ENCODE measurements at regions not wholly inside any gene's neighbourhood (a gene's known extent, or its start where the extent isn't known, plus 50 kb on each side); places are given as distances from the start of the nearest gene placed in this dataset.
"Not testable (repeated sequence)": the region's sequence is repeated elsewhere in the genome, so short reads cannot be mapped to it uniquely, and the experiment has no call there.

DNA sequence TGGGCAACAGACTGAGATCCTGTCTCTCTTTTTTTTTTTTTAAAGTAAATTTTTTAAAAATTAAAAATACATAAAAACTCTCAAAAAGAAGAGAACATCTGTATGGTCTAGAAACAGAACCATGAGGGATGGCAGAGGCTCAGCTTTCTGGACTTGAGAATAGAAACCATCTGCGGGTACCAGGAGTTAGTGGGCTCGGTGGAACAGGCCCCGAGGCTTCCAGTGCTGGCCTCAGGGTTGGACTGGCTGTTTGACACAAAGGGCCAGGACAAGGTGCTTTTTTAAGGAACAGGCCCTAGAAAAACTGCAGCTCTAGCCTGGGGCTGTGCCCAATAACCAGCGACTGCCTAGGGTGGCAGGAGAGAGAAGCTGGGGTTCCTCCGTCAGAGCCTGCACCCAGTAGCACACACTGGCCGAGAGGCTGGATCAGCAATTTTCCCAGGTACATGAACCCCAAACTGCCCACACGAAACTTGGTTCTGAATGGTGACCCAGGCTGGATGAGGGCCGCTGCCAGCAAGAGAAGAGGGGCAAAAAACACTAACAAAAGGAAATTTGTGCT, 131.0 kb upstream of the OLIG3 start:
- no peak for DNase-seq

GRCh38 chr6:137625808-137626207, 131.6 kb upstream of the OLIG3 start:
- DNase-seq, result no peak

- no peak for DNase-seq
Measured at GRCh38 chr6:137630666-137631065, 136.5 kb upstream of the OLIG3 start.

- no peak for DNase-seq
Measured at GRCh38 chr6:137631323-137631722, 137.1 kb upstream of the OLIG3 start.

- not testable (repeated sequence) for DNase-seq
Measured at GRCh38 chr6:137634177-137634576, 140.0 kb upstream of the OLIG3 start.

DNA sequence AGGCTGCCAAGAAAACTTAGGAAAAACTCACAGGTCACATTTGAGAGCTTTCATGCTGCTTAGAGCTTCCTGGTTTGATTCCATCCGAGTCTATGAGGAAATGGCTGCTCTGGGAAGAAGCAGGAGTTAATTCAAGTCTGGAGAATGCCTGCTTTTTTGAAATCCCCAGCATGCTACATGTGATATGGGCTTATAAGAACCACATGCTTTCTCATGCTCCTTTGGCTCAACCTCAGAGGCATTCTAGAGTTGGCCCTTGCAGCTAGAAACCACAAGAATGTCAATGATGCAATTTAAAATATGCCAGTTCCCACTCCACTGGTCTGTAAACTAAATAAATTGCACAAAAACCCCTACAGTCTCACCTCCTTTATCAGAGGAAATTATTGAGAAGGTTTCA, 142.9 kb upstream of the OLIG3 start:
- DNase-seq, result no peak

DNA sequence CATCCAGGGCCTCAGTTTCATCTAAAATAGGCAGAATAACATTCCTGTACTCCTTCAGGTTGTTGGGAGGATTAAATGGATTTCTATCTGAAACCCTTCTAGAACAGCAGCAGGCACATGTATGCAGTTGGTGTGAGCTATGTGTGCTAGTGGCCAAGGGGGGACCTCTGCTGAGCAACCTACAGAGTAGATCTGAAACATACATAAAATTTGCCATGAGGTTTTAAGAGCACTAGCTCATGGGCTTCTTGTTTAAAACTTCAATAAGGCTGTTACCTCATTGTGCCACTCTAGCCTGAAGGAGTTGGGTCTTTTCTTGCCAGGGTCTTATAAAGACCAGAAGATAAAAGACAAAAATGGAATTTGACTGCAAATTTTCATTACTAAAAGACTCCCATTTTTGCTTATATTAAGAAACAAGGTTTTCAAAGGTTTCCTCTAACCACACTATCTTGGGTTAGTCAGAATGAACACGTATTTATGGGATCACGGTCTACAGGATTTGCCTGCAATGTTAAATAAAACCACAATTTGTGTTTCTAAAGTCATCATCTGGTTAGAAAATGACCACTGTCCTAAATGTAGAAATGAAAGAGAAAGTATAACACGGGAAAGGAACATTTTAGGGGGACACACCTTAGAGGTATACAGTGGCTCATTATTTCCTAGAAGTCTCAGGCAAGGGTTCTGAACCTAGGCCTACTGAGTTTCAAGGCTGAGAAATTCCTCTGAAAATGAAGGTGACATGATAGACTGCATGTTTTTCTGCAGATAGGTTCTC, 144.9 kb upstream of the OLIG3 start:
- no peak for DNase-seq

- DNase-seq, result no peak
Measured at GRCh38 chr6:137640086-137640485, 145.9 kb upstream of the OLIG3 start.

DNA sequence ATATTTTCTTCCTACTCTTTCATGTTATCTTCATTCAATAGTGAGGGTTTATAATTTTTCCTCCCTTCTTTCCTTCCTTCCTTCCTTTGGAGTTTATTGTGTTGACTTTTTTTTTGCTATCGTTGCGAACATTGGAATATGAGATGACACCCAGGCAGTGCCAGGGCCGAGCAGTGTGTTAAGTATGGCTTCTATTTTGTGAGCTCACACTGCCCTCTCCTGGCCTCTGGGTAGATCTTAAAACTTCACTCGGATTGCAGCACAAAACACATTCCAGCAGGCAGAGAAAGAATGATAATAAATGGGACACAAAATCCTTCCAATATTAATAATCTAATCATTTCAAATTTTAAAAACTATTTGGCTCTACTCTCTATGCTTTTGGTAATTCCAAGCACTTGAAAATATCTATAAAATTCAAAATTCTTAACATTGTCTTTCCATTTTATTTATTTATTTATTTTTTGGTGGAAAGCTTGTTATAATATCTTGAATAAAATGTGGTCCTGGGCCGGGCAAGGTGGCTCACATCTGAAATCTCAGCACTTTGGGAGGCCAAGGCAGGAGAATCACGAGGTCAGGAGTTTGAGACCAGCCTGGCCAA, 147.4 kb upstream of the OLIG3 start:
- peak; percentile 43 to 50 for DNase-seq

DNA sequence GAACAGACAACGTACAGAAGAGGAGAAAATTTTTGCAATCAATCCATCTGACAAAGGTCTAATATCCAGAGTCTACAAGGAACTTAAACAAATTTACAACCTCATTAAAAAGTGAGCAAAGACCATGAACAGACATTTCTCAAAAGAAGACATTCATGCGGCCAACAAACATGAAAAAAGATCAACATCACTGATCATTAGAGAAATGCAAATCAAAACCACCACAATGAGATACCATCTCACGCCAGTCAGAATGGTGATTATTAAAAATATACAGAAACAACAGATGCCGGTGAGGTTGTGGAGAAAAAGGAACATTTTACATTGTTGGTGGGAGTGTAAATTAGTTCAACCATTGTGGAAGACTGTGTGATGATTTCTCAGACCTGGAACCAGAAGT, 149.0 kb upstream of the OLIG3 start:
- not testable (repeated sequence) for DNase-seq

GRCh38 chr6:137643644-137644043, 149.4 kb upstream of the OLIG3 start:
- not testable (repeated sequence) for DNase-seq

DNA sequence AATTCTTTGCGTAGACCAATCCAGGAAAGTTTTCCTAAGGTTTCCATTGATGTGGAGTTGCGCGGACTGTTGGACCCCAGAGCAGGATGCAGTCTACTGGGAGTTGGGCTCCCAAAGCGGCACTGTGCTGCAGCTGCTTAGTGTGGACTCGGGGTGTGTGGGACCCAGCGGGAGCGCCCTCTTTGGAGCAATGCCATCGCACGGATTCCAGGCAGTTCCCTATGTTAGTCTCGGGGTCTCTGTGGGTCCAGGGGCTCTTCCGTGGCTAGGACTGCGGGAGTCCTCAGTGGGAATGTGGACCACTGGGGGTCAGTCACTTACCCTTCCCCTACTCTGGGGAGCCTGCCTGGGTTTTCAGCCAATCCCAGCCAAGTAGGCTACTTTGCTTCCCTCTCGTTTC, 151.7 kb upstream of the OLIG3 start:
- no peak for DNase-seq

GRCh38 chr6:137646484-137646883, 152.3 kb upstream of the OLIG3 start:
- DNase-seq, result no peak

- no peak for DNase-seq
Measured at GRCh38 chr6:137647762-137648447, 153.7 kb upstream of the OLIG3 start.

DNA sequence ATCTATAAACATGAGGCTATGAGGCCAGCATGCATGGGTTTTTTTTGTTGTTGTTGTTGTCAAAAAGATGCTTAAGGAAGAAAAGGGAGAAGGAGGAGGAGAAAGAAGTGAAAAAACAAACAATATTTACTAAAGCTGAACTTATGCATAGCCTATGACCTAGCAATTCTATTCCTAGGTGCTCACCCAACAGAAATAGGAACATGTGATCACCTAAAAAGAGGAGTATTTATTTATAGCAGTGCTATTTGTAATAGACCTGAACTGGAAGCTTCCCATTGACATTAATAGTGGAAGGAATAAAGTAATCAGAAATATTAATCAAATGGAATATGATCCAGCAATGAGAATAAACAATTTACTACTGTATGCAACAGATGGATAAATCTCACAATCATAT, 156.5 kb upstream of the OLIG3 start:
- DNase-seq, result no peak

DNA sequence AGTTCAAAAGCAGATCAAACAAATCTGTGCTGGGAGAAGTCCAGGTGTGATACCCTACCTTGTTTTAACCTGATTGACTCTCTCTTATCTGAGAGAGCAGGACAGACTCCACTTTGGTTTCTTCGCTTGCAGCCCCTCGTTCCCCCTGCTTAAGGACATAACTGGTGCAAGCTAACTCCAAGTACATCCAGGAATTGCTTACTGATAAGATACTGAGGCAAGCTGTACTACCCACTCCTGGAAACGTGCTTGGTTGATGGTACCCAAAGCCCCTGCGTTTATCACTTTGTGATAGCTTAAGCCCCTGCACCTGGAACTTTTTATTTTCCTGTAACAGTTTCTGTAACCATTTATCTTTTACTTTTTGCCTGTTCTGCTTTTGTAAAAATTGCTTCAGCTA, 157.0 kb upstream of the OLIG3 start:
- DNase-seq, result no peak

DNA sequence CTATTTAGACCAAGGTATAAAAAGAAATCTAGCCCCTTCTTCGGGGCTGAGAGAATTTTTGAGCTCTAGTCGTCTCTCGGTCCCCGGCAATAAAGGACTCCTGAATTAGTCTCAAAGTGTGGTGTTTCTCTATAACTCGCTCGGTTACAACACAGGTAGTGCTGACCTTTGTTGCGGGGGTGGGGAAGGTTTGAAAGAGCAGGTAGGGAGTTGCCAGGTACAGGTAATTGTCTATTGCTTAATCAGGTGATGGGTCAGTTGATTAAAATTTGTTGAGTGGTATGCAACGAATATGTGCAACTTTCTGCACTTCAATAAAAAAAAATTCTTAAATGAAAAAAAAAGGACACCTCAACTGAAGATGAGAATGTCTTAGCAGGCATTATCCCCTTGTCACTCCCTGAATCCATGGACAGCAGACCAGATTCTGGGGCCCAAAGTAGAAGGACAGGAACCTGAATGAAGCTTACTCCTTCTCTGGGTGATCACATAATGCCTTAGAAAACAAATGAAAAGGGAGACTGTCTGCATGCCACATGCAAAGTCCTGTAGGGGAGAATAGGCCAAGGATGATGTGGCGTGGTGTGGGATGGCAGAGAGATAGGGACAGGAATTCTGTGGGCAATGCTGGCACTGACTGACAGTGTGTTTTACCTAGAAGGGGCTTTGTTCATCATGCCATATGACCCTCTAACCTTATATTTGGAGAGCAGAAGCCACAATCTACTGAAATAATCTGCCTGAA, 157.6 kb upstream of the OLIG3 start:
- DNase-seq, result no peak

- DNase-seq, result no peak
Measured at GRCh38 chr6:137652961-137653705, 158.9 kb upstream of the OLIG3 start.

- DNase-seq, result no peak
Measured at GRCh38 chr6:137653706-137654059, 159.5 kb upstream of the OLIG3 start.

DNA sequence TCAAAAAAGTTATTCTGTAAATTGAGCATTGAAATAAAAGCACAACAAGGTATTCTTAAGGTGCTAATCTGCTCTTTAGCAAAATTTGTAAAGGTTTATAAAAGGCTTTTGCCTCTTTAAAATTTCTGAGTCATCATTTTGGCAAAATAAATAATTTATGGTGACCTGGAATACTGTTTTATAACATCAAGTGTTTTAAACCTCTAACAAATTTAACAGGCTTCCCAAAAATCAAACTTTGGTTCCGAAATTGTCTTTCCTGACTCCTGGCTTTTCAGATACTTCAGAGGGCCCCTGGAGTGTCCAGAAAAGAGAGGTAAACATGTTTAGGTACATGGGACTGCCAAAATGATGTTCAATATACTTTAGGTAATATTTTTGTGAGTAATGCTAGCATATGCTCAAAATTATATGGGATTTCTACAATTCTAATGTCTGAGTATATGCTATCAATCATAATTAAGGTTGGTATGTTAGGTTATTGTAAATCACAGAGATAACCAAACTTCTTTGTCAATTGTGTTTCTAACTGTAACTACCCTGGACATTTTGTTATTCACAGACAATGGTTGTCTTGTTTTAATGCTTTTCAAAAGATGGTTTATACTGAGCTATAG, 160.3 kb upstream of the OLIG3 start:
- DNase-seq, result no peak

DNA sequence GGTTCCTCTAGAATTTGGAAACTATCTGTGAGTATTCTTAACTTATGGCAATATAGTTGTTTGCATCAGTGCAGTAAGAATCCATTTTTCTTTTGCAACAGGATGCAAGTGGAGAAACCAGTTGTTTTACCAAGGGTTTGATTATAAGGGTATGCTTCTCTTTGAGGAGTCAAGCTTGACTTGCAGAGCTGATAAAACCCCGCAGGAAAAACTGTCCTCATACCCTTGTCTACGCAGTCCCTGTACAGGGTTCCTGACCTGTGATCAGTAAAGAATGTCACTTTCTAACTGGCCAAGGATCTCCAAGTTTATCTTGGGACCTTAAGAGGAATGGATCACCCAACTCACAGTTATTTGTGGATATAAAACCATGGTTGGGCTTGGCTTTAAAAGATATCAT, 161.1 kb upstream of the OLIG3 start:
- no peak for DNase-seq

- DNase-seq, result no peak
Measured at GRCh38 chr6:137656735-137657134, 162.5 kb upstream of the OLIG3 start.
